Ectodermal cell (in vitro differentiated cells): ENCODE measurements at regions not wholly inside any gene's neighbourhood (a gene's known extent, or its start where the extent isn't known, plus 50 kb on each side); places are given as distances from the start of the nearest gene placed in this dataset.

Experiments
- H3K27ac ChIP-seq: 2 replicates; pipeline ENCODE4 v1.7.0; 2013; ENCODE audit warnings: mild to moderate bottlenecking, low read depth, low read length; ENCODE audit not compliant: insufficient read depth, poor library complexity, severe bottlenecking
- H3K27me3 ChIP-seq: 2 replicates; pipeline ENCODE4 v1.7.0; 2013; ENCODE audit warnings: mild to moderate bottlenecking, low read length; ENCODE audit not compliant: insufficient read depth, control insufficient read depth, poor library complexity, severe bottlenecking
- H3K36me3 ChIP-seq: one replicate; pipeline ENCODE4 v1.7.0; 2013; ENCODE audit warnings: low read length; ENCODE audit not compliant: control insufficient read depth, insufficient read depth
- H3K4me1 ChIP-seq: one replicate; pipeline ENCODE4 v1.7.0; 2013; ENCODE audit warnings: low read length; ENCODE audit not compliant: control insufficient read depth, insufficient read depth
- H3K4me3 ChIP-seq: 2 replicates; pipeline ENCODE4 v1.7.0; 2013; ENCODE audit warnings: low read depth, low read length, control low read depth; ENCODE audit not compliant: insufficient read depth
- H3K9me3 ChIP-seq: 2 replicates; pipeline ENCODE4 v1.7.0; 2013; ENCODE audit warnings: mild to moderate bottlenecking, low read length, moderate library complexity; ENCODE audit not compliant: control insufficient read depth
- WGBS, 2 experiments: methylation state at CpG; one replicate each; pipeline ENCODE4 v1.1.7; 2013; ENCODE audit warnings: missing lambda C conversion rate in 2 of 2; 5-methylcytosine and 5-hydroxymethylcytosine counted together

DNA sequence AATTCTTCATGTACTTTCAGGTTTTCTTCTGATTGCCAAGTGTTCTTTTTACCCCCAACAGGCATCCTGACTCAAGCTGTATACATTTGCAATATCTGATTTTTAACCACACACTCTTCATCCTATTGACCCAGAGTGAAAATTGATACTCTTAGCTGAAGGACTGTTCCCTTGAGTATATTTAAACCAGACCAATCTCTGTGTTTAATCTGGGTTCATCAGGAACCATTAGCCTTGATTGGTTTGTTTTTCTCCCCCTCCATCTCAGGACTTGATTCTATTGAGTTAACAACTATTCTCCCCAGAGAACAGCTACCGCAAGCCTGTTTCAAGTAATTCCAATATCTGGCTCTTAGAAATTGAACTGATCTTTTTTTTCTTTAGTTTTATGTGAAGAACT is 222.3 kb upstream of the NOVA1 start:
- 90 to 100% methylated on average over 1 of the region's 1 CpG for WGBS, 2 experiments

DNA sequence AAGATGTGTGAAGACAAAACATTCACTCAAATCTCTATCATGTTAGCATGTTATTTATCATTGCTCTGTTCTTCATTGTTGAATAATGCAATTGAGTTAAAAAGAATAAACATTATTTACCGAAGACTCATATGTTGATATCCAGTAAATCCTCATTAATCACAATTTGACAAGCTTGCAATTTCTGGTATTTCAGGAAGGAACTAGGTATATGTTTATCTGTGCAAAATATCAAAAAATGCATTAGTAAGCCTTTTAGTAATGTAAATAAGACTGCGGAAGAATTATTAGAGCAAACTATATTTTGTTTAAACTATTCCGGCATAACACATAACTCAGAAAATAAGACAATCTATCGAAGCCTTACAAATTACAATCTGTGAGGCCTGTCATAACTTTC is 222.7 kb upstream of the NOVA1 start:
- no peaks in the 10 kb centered on the region for H3K36me3 ChIP-seq
- no peaks in the 10 kb centered on the region for H3K4me1 ChIP-seq
- WGBS, 2 experiments = 88 to 92% methylated on average over 2 to 3 of the region's 4 CpGs
- H3K27me3 ChIP-seq = no peaks in the 10 kb centered on the region
- H3K9me3 ChIP-seq = no peaks in the 10 kb centered on the region
- no peak overlapping the region for H3K27ac ChIP-seq
- H3K4me3 ChIP-seq = no peak overlapping the region

More for the DNA sequence above, 222.3 kb upstream of the NOVA1 start:
- H3K27me3 ChIP-seq = no peaks in the 10 kb centered on the region
- no peaks in the 10 kb centered on the region for H3K36me3 ChIP-seq
- no peaks in the 10 kb centered on the region for H3K9me3 ChIP-seq
- no peaks in the 10 kb centered on the region for H3K4me1 ChIP-seq
- no peak overlapping the region for H3K4me3 ChIP-seq
- H3K27ac ChIP-seq = no peak overlapping the region

DNA sequence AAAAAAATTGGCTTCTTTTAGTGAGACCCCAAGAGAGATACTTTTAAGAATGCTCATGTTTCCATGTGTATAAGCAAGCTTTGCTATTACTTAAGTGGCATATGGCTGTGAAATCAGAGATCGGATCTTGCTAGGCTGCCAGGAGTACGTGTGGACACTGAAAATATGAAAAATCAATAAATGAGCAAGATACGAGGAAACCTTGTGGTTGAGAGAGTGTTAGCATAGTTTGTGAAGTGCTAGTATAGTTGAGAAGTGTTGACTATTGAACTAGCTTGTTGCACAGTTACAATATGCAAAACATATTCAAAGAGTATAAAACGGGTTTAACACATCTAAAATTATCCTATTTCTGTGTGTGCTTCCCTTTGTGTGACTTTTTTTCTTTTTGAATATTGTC is 230.9 kb upstream of the NOVA1 start:
- no peaks in the 10 kb centered on the region for H3K9me3 ChIP-seq
- no peak overlapping the region for H3K4me3 ChIP-seq
- WGBS, 2 experiments = 98 to 99% methylated on average over 4 of the region's 4 CpGs
- no peaks in the 10 kb centered on the region for H3K36me3 ChIP-seq
- H3K27ac ChIP-seq = no peak overlapping the region
- H3K27me3 ChIP-seq = no peaks in the 10 kb centered on the region
- no peaks in the 10 kb centered on the region for H3K4me1 ChIP-seq

DNA sequence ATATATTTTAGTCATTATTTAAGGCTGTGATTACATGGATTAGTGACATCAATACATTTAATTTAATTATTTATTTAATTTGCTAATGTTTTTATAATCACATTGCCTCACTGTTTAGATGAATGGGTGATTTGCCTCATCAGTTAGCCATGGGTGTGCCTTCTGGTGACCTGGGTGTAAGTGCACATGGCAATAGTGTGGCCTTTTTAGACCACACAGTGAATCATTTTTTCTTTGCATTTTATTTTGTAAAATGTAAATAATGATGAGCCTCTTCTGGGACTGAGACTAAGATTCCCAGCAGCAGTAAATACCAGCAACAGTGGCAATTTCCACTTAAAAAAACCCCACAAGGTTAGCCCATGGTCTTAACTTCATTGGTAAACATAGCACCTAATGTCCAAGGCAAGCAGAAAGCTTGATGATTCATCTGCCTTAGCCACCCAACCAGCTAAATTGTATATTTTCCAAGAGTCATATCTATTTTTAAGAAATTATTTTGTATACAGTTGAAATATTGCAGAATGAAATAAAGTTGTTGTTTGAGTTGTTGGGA is 235.9 kb upstream of the NOVA1 start:
- no peaks in the 10 kb centered on the region for H3K36me3 ChIP-seq
- H3K27ac ChIP-seq = no peak overlapping the region
- H3K4me3 ChIP-seq = no peak overlapping the region
- no peaks in the 10 kb centered on the region for H3K9me3 ChIP-seq
- H3K4me1 ChIP-seq = no peaks in the 10 kb centered on the region
- H3K27me3 ChIP-seq = no peaks in the 10 kb centered on the region

DNA sequence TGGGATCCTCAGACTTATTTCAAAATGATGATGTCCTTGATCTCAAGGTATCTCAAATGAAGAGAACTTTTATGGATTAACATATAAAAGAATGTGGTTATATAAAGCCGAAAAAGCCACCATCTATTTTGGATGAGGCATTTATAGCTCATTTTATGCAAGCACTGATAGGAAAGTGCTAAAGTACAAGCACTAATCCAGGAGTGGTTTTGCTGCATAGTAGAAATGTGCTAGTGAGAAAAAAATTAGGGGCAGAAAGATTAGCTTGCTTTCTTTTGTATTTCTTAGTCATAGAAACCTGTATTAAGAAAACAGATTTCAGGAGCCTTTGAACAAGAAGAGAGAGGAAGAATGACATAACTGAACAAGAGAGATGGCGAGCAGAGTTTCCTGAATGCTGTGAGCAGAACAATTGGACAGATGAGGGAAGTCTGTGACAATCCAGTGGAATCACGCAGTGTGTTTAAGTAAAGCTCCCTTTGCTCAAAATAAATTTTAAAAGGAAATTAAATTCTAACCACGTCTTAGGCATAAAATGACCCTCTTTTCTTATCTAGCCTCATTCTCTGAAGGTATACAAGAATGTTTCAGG is 238.2 kb upstream of the NOVA1 start:
- Histone ChIP-seq H3K9me3 (no peaks in the 10 kb centered on the region), H3K27me3 (no peaks in the 10 kb centered on the region), H3K36me3 (no peaks in the 10 kb centered on the region), H3K4me3 (no peak overlapping the region), H3K4me1 (no peaks in the 10 kb centered on the region), H3K27ac (no peak overlapping the region)
- WGBS, 2 experiments = 91% methylated on average over 4 of the region's 4 CpGs

DNA sequence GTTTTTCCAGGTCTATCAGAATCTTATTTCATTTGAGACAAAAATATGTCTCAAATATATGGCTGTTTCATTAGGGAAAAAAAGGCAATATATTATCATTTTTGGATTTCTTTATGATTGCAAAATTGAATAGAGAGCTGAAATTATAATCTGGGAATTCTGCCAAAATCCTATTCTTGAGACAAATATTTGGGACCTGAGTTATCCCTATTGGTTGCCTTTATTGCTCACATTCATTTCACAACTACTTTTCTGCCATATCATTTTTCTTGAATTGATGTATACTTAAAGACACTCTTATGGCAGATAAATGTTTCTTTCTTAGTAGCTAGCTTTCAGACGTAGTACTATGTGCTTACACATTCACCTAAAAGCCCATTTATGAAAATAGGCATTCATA is 241.6 kb upstream of the NOVA1 start:
- no peaks in the 10 kb centered on the region for H3K27me3 ChIP-seq
- H3K36me3 ChIP-seq = no peaks in the 10 kb centered on the region
- H3K4me3 ChIP-seq = no peak overlapping the region
- H3K27ac ChIP-seq = no peak overlapping the region
- no peaks in the 10 kb centered on the region for H3K9me3 ChIP-seq
- no peaks in the 10 kb centered on the region for H3K4me1 ChIP-seq
- 50% methylated on average over 1 of the region's 1 CpG; no CpG with 5 or more reads in 1 of the 2 experiments for WGBS, 2 experiments

DNA sequence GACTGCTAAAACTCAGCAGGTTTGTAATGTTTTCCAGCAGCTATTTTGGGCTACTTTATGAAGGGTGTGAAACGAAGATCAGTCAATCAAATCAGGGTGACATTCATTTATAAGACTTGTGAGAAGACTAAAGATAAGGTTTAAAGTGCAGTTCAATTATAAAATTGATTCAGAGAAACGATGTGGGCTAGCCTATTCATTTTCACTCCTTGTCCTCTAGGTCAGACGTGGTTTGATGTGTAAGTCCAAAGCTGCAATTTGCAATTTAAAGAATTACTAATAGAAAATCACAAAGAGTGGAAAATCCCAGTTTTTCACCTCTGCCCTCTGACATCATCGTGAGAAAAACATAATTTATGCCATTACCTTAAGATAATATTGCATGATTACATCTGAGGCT is 243.5 kb upstream of the NOVA1 start:
- Histone ChIP-seq H3K9me3 (no peaks in the 10 kb centered on the region), H3K36me3 (no peaks in the 10 kb centered on the region), H3K4me1 (no peaks in the 10 kb centered on the region), H3K27me3 (no peaks in the 10 kb centered on the region), H3K27ac (no peak overlapping the region), H3K4me3 (no peak overlapping the region)
- WGBS, 2 experiments = 84 to 88% methylated on average over 2 to 4 of the region's 4 CpGs

DNA sequence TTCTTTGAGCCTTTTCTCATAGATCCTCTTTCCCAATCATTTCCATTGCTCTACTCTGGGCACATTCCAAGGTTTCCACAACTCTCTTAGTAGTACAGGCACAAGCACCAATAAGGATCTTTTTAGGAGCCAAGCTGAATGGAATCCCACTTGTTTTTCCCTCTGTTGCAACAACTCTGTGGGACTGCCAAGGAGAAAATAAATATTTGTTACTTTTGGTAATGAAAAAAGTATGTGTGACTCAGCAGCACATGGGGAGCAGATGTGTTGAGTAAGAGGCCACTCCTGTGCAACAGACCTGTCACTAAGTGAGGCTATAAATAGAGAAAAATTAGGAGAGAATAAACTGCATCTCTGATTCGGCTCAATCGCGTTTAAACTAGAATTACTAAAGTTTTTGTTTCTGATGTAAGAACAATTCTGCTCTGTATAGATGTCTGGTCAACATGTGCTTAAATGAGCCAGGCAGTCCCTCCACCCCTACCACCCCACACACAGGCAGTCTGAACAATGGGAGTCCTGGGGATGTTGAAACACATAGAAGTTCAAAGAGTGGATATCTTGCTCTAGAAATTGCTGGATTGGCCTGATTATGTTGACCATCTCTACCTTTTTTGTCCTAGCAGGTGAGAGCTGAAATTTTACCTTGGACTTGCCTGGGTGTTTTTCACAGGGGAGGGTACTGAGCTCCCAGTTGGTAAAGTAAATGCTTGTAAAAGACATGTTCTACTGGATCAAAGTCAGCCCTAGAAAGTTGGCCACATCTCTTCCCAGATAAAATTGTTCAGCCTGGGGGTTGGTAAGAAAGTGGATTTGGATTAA is 244.3 kb upstream of the NOVA1 start:
- Histone ChIP-seq H3K27ac (no peak overlapping the region), H3K4me3 (no peak overlapping the region), H3K9me3 (no peaks in the 10 kb centered on the region), H3K4me1 (no peaks in the 10 kb centered on the region), H3K27me3 (no peaks in the 10 kb centered on the region), H3K36me3 (no peaks in the 10 kb centered on the region)
- 82 to 93% methylated on average over 3 of the region's 3 CpGs for WGBS, 2 experiments

DNA sequence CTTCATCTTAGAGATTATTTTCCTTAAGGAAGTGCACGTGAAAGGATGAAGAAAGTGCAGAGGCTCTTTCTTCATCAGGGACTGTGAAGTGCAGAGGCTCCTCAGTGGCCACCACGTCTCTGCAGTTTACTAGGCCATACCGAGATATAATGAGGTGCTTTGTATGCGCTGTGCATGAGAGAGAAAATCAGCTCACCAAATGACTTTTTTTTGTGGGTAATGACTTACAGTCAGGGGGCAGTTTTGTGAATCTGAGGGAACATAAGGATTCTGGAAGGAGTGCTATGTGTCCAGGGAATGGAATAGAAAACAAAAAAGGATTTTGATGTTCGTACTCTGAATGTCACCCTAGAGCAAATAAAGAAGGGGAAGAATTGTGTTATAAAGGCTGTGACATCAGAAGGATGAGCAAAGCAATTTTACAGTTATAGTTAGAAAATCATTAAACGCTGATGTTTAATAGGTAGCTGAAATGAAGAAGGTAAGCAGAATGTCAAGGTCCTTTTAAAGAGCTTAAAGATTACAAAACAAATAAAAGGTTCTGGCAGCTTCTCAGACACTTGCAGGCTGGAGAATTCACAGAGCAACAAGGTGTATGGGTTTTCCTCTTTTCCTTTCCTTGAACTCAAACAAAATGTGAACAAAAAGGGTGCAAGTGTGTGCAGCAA is 247.5 kb upstream of the NOVA1 start:
- 86 to 90% methylated on average over 6 of the region's 6 CpGs for WGBS, 2 experiments

DNA sequence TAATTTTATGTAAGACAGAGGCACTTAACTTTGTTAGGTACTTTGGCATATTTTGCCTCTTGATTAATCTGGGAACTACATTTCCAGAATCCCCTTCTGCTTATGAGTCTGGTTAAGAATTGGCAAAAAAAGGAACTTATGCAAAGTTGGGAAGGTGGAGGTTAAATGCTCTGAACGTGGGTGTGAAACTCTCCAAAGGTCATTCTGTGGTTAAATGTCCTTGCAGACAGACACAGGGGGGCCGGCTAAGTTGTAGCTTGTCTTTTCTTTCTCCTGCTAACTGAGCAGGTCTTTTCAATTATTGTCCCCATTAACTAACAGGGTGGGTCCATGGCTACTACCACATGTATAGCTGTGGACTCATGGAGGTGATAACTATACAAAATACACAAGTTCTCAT is 248.6 kb upstream of the NOVA1 start:
- Histone ChIP-seq H3K9me3 (no peaks in the 10 kb centered on the region), H3K27ac (no peak overlapping the region), H3K36me3 (no peaks in the 10 kb centered on the region), H3K4me3 (no peak overlapping the region), H3K4me1 (no peaks in the 10 kb centered on the region), H3K27me3 (no peaks in the 10 kb centered on the region)
- 68 to 72% methylated on average over 2 of the region's 2 CpGs for WGBS, 2 experiments

More for the DNA sequence above, 247.5 kb upstream of the NOVA1 start:
- no peak overlapping the region for H3K4me3 ChIP-seq
- no peaks in the 10 kb centered on the region for H3K9me3 ChIP-seq
- H3K27ac ChIP-seq = no peak overlapping the region
- H3K27me3 ChIP-seq = no peaks in the 10 kb centered on the region
- no peaks in the 10 kb centered on the region for H3K4me1 ChIP-seq
- H3K36me3 ChIP-seq = no peaks in the 10 kb centered on the region
